ENCODE measurements at regions not wholly inside any gene's neighbourhood (a gene's known extent, or its start where the extent isn't known, plus 50 kb on each side); places are given as distances from the start of the nearest gene placed in this dataset.
"Not testable (repeated sequence)": the region's sequence is repeated elsewhere in the genome, so short reads cannot be mapped to it uniquely, and the experiment has no call there.

DNA sequence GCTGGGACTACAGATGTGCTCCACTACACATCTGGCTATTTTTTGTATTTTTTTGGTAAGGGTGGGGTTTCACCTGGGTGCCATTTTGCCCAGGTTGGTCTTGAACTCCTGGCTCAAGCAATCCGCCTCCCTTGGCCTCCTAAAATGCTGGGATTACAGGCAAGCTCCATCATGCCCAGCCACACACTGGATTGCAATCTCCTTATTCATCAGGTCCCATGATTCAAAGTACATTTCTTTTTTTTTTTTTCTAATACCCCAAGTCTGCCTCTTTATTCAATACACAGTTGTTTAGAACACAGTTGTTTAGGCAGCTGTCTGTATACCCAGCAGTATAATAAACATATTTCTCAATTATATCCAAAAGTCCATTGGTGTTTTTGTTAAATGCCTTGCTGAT is 130.3 kb upstream of the ARSJ start:
- Mint-ChIP-seq H3K4me1 (ENCODE audit: low read depth) (no peaks in the 10 kb centered on the region), H3K36me3 (ENCODE audit: low read depth) (no peaks in the 10 kb centered on the region), H3K4me3 (no peak overlapping the region), H3K27ac (no peak overlapping the region), H3K9me3 (no peaks in the 10 kb centered on the region), H3K27me3 (ENCODE audit: low read depth) (peaks cover 2% of the 10 kb centered on the region)

DNA sequence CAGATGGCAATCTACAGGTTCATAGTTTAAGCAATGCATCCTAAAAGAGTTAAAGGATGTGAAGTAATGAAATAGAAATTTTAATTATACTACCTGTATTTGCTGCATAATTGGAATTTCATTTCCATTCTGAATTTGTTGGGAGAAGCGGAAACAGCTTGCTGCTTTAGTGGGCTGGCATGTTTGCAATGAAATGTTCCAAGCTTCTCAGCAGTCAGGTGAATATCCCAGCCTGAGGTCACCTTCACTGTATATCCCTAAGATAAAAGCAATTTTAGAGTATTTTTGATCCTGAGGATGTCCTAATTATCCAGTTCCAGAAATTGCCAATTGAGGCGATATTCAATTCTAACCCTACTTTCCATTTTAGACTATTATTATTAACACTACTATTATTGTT is 136.1 kb upstream of the ARSJ start:
- Mint-ChIP-seq H3K4me1 (ENCODE audit: low read depth) (no peaks in the 10 kb centered on the region), H3K27ac (no peak overlapping the region), H3K36me3 (ENCODE audit: low read depth) (no peaks in the 10 kb centered on the region), H3K27me3 (ENCODE audit: low read depth) (no peaks in the 10 kb centered on the region), H3K9me3 (no peaks in the 10 kb centered on the region), H3K4me3 (no peak overlapping the region)

DNA sequence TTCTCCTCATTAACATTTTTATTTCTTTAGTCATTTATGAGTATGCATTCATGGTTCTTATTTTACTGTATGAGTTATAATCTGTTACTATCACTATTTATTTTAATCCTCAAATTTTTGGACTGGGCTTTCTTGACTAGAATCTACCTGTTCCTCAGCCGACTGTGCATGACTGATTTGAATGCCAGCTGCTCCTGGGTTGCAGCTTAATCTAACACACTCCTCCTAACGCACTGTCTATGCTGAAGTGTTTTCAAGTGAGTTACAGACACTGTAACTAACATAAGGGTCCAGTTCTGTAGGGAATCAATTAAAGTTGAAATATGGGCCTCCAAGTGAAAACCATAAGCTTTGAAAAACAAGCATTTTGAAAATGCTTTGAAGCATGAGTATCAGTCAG is 137.4 kb upstream of the ARSJ start:
- Mint-ChIP-seq H3K27ac (no peak overlapping the region), H3K4me1 (ENCODE audit: low read depth) (no peaks in the 10 kb centered on the region), H3K27me3 (ENCODE audit: low read depth) (no peaks in the 10 kb centered on the region), H3K4me3 (no peak overlapping the region), H3K9me3 (no peaks in the 10 kb centered on the region), H3K36me3 (ENCODE audit: low read depth) (no peaks in the 10 kb centered on the region)

DNA sequence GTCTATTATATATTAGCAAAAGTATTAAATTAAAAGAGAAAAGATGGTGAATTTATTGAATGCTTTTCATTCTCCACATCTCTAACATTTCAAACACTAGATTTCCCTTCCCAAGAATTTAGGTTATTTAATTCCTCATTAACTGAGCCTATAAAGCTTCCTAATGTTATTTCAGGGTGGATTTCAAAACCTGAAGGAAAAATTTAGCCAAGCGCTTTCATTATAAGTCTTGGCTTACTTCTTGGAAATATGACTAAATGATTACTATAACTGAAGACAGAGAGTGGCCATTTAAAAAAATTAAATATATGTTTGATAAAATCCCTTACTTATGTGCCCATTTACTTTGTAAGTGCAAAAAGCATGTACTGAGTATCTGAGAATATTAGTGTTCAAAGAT is 141.8 kb upstream of the ARSJ start:
- Mint-ChIP-seq H3K9me3 (peaks cover 3% of the 10 kb centered on the region), H3K27ac (no peak overlapping the region), H3K27me3 (ENCODE audit: low read depth) (no peaks in the 10 kb centered on the region), H3K4me3 (no peak overlapping the region), H3K36me3 (ENCODE audit: low read depth) (no peaks in the 10 kb centered on the region), H3K4me1 (ENCODE audit: low read depth) (no peaks in the 10 kb centered on the region)

DNA sequence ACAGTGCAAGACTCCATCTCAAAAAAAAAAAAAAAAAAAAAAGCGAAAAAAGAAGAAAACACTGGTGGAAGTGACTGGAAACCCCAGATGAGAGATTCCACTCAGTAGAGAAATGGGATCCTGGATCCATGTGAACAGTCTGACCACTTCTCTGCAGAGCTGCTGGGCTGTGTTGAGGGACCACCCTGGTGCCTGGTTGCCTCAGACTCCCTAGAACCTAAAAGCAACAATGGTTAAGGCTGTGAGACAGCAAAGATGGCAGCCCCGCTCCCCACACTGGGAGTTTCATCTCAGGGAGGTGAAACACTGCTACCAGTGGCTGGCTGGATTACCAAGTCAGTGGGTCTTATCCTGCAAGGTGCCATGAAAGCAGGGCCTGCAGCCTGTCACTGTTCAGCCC is 152.8 kb upstream of the ARSJ start:
- H3K27ac Mint-ChIP-seq: no peak overlapping the region
- no peak overlapping the region for H3K4me3 Mint-ChIP-seq
- no peaks in the 10 kb centered on the region for H3K27me3 Mint-ChIP-seq (ENCODE audit: low read depth)
- H3K4me1 Mint-ChIP-seq (ENCODE audit: low read depth): no peaks in the 10 kb centered on the region
- H3K36me3 Mint-ChIP-seq (ENCODE audit: low read depth): no peaks in the 10 kb centered on the region
- no peaks in the 10 kb centered on the region for H3K9me3 Mint-ChIP-seq

DNA sequence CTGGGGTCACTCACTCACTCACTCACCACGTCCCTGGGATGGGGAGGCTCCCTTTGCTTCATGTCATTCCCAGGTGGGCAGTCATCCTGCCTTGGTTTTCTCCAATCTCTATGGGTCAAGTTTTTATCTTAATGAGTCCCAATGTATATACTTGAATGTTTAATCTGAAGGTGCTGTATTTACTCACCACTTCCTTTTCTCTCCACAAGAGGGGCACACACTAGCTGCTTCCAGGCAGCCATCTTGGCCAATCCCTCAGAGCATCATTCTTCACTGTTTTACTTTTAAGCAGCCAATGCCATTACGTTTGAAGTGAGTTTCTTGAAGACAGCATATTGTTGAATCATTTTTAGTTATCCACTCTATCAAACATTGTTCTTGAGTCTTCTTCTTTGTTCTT is 153.4 kb upstream of the ARSJ start:
- H3K36me3 Mint-ChIP-seq (ENCODE audit: low read depth): no peaks in the 10 kb centered on the region
- H3K9me3 Mint-ChIP-seq: no peaks in the 10 kb centered on the region
- no peaks in the 10 kb centered on the region for H3K27me3 Mint-ChIP-seq (ENCODE audit: low read depth)
- no peaks in the 10 kb centered on the region for H3K4me1 Mint-ChIP-seq (ENCODE audit: low read depth)
- no peak overlapping the region for H3K27ac Mint-ChIP-seq
- no peak overlapping the region for H3K4me3 Mint-ChIP-seq

DNA sequence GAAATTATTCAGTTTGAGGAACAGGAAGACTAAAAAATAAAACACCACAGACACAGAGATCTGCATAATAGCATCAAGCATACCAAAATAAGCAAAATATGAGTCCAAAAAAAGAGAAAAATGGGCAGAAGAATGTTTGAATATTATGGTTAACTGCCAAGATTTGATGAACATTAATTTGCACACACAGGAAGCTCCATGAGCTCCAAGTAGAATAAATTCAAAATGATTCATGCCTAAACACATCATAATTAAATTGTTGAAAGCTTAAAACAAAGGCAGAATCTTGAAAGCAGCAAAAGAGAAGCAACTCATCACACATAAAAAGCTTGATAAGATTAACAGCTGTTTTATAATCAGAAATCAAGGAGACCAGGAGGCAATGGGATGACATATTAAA is 156.6 kb upstream of the ARSJ start:
- H3K4me1 Mint-ChIP-seq (ENCODE audit: low read depth): no peaks in the 10 kb centered on the region
- no peaks in the 10 kb centered on the region for H3K9me3 Mint-ChIP-seq
- H3K4me3 Mint-ChIP-seq: no peak overlapping the region
- no peaks in the 10 kb centered on the region for H3K27me3 Mint-ChIP-seq (ENCODE audit: low read depth)
- H3K27ac Mint-ChIP-seq: no peak overlapping the region
- H3K36me3 Mint-ChIP-seq (ENCODE audit: low read depth): no peaks in the 10 kb centered on the region

DNA sequence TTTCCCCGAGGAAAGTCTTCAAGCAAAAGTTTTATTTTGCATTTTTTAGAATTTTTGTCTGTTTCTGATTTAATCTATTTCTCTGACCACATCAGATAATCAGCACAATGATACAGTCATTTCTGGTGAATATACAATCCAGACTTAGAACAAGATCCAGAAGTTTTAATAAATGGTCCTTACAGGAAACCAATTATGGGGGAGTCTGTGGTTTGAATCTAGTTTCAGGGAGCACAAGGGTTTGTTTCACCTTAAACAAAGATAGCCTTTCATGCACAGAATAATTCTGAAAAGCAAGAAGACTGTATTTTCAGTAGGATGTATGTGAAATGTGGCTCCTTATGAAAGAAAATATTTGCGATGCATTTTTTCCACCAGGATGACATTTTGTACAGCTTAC is 158.5 kb upstream of the ARSJ start:
- H3K4me1 Mint-ChIP-seq (ENCODE audit: low read depth): no peaks in the 10 kb centered on the region
- no peaks in the 10 kb centered on the region for H3K27me3 Mint-ChIP-seq (ENCODE audit: low read depth)
- no peak overlapping the region for H3K27ac Mint-ChIP-seq
- H3K4me3 Mint-ChIP-seq: no peak overlapping the region
- no peaks in the 10 kb centered on the region for H3K36me3 Mint-ChIP-seq (ENCODE audit: low read depth)
- no peaks in the 10 kb centered on the region for H3K9me3 Mint-ChIP-seq

DNA sequence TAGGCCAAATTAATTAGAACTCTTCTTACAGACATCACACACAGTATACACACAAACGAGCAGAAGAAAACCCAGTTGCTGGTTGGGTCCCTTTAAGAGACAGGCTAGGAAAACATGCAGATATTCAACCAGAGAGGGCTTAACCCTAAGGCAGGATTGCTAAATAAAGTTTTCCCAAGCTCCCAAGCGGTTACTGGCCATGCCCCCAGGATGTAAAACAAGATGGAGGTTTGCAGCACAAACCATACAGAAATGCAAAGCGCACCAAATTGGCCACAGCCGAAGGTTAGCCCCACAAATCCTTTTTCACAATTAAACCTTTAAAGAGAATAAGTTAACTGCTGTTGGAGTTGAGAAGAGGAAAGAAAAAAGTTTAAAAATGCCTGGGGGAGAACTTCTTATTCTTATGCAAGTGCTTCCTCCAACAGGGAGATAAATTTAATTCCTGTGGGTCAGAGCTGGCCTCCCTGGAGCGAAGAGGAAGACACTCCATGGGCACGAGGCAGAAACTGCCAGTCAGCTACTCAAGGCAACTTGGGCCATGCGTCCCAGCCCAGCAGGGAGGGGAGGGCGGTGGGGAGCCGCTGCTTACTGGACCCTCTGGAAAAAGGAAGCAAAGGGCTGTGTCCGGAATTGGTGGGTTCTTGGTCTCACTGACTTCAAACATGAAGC is 167.6 kb upstream of the ARSJ start:
- Mint-ChIP-seq H3K27me3 (ENCODE audit: low read depth) (no peaks in the 10 kb centered on the region), H3K4me3 (no peak overlapping the region), H3K9me3 (no peaks in the 10 kb centered on the region), H3K36me3 (ENCODE audit: low read depth) (no peaks in the 10 kb centered on the region), H3K27ac (no peak overlapping the region), H3K4me1 (ENCODE audit: low read depth) (peaks cover 5% of the 10 kb centered on the region)

DNA sequence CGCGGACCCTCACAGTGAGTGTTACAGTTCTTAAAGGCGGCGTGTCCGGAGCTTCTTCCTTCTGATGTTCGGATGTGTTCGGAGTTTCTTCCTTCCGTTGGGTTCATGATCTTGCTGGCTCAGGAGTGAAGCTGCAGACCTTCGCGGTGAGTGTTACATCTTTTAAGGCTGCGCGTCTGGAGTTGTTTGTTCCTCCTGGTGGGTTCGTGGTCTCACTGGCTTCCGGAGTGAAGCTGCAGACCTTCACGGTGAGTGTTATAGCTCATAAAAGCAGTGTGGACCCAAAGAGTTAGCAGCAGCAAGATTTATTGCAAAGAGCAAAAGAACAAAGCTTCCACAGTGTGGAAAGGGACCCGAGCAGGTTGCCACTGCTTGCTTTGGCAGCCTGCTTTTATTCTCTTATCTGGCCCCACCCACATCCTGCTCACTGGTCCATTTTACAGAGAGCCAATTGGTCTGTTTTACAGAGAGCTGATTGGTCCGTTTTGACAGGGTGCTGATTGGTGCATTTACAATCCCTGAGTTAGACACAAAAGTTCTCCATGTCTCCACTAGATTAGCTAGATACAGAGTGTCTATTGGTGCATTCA is 168.3 kb upstream of the ARSJ start:
- H3K27me3 Mint-ChIP-seq (ENCODE audit: low read depth); H3K9me3 Mint-ChIP-seq; H3K4me1 Mint-ChIP-seq (ENCODE audit: low read depth); H3K27ac Mint-ChIP-seq; H3K36me3 Mint-ChIP-seq (ENCODE audit: low read depth): not testable (repeated sequence)
- peak overlapping the region; percentile 36 for H3K4me3 Mint-ChIP-seq

DNA sequence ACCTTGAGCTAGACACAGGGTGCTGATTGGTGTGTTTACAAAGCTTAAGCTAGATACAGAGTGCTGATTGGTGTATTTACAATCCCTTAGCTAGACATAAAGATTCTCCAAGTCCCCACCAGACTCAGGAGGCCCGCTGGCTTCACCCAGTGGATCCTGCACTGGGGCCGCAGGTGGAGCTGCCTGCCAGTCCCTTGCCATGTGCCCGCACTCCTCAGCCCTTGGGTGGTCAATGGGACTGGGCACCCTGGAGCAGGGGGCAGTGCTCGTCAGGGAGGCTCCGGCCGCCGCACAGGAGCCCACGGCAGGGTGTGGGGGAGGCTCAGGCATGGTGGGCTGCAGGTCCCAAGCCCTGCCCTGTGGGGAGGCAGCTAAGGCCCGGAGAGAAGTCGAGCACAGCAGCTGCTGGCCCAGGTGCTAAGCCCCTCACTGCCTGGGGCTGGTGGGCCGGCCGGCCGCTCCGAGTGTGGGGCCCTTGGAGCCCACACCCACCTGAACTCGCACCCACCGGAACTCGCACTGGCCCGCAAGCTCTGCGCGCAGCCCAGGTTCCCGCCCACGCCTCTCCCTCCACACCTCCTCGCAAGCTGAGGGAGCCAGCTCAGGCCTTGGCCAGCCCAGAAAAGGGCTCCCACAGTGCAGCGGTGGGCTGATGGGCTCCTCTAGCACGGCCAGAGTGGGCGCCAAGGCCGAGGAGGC is 169.1 kb upstream of the ARSJ start:
- H3K9me3 Mint-ChIP-seq; H3K27ac Mint-ChIP-seq; H3K4me3 Mint-ChIP-seq; H3K4me1 Mint-ChIP-seq (ENCODE audit: low read depth); H3K36me3 Mint-ChIP-seq (ENCODE audit: low read depth); H3K27me3 Mint-ChIP-seq (ENCODE audit: low read depth): not testable (repeated sequence)

DNA sequence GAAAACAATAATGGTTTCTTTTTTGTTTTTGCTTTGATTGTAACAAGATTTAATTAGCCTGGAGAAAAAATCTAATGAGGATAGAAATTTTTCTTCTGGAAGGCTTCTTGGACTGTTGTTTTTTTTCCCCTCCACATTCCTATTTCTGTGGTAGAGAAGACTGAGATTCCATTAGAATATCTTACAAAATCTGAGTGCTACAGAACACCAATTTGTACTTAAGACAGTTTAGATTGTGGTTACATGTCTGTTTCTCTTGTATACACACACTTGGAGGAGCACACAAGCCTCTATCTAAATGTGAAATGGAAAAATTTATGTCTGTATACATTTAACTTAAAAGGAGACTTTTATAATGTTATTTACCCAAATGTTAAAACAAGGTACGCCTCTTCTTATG is 176.9 kb upstream of the ARSJ start:
- Mint-ChIP-seq H3K36me3 (ENCODE audit: low read depth) (no peaks in the 10 kb centered on the region), H3K4me1 (ENCODE audit: low read depth) (no peaks in the 10 kb centered on the region), H3K9me3 (no peaks in the 10 kb centered on the region), H3K27ac (no peak overlapping the region), H3K27me3 (ENCODE audit: low read depth) (no peaks in the 10 kb centered on the region), H3K4me3 (no peak overlapping the region)

DNA sequence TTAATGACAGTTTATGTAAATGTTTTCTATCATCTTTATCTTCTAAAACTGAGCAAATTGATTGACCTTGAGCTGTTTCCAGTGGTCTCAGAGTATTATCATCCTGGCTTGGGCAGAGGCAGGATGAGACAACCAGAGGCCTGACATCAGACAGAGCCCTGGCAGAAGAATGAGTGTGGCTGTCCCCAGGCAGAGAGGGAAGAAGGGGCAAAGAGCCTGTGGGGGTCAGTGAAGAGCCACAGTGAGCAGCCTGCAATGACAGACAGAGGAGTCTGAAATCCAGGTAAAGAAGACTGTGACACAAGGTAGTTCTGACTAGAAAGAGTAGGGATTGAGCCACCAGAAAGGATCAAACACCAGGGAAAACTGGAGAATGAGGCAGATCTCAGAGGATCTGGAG is 182.4 kb upstream of the ARSJ start:
- no peaks in the 10 kb centered on the region for H3K4me1 Mint-ChIP-seq (ENCODE audit: low read depth)
- no peak overlapping the region for H3K27ac Mint-ChIP-seq

DNA sequence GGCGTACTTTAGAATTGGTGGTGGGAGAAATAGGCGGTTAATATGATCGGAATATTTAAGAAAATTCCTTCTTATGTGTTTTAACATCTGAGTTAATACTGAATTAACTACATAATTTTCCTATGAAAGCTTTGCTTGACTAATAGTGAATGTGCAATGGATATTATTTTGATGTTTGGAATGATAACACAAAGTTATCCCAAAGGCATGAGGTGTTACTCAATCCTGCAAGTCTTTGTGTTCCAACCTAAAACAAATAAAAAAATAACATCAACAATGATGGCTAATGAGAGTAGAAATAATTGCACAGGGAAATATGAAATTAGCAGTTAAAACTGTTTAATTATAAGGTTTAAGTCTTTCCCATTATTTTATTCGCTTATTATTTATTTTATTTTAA is 183.6 kb upstream of the ARSJ start:
- no peaks in the 10 kb centered on the region for H3K36me3 Mint-ChIP-seq (ENCODE audit: low read depth)
- H3K4me1 Mint-ChIP-seq (ENCODE audit: low read depth): no peaks in the 10 kb centered on the region
- no peak overlapping the region for H3K27ac Mint-ChIP-seq
- H3K27me3 Mint-ChIP-seq (ENCODE audit: low read depth): no peaks in the 10 kb centered on the region
- no peaks in the 10 kb centered on the region for H3K9me3 Mint-ChIP-seq
- H3K4me3 Mint-ChIP-seq: no peak overlapping the region

More for the DNA sequence above, 182.4 kb upstream of the ARSJ start:
- Mint-ChIP-seq H3K36me3 (ENCODE audit: low read depth) (no peaks in the 10 kb centered on the region), H3K4me3 (no peak overlapping the region), H3K9me3 (no peaks in the 10 kb centered on the region), H3K27me3 (ENCODE audit: low read depth) (no peaks in the 10 kb centered on the region)

DNA sequence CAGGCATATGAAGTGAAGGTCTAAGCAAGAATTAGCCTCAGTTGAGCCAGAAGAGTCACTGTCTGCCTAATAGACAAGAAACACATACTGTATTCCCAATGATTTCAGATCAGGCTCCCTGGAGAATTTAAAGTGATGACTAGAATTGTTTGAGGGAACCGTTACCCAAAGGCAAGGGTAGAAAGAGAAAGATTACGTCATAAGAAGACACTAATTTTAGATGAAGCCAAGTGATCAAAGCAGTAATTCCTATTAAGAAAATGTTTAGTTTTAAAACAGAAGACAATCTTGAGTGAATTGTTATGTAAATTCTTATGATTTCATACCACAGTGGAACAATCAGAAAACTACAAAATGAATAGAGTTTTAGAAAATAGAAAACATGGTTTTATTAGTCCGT is 194.5 kb upstream of the ARSJ start:
- no peaks in the 10 kb centered on the region for H3K9me3 Mint-ChIP-seq
- H3K36me3 Mint-ChIP-seq (ENCODE audit: low read depth): no peaks in the 10 kb centered on the region
- no peaks in the 10 kb centered on the region for H3K27me3 Mint-ChIP-seq (ENCODE audit: low read depth)
- no peak overlapping the region for H3K4me3 Mint-ChIP-seq
- H3K27ac Mint-ChIP-seq: no peak overlapping the region
- no peaks in the 10 kb centered on the region for H3K4me1 Mint-ChIP-seq (ENCODE audit: low read depth)

Data from T-helper 1 cell treated with Interleukin-12 subunit alpha and Interleukin-12 subunit beta and Interleukin-4 antibody, amounts not matched to agents 30 μg/mL and 1 μg/mL, for 36 hours (primary cell).